Mammary epithelial cell (primary cell): ENCODE measurements at regions not wholly inside any gene's neighbourhood (a gene's known extent, or its start where the extent isn't known, plus 50 kb on each side); places are given as distances from the start of the nearest gene placed in this dataset.
"Not testable (repeated sequence)": the region's sequence is repeated elsewhere in the genome, so short reads cannot be mapped to it uniquely, and the experiment has no call there.

Experiments used
- EZH2 ChIP-seq: IDR thresholded peaks from 2 replicates; pipeline ENCODE4 v1.6.1; 2012; ENCODE audit warnings: low read length, inconsistent platforms, borderline replicate concordance
- TF ChIP-seq, protein P1 (sequence below), 2 donors: IDR thresholded peaks in 1 of 2; conservative IDR thresholded peaks in 1 of 2; 2 replicates each; pipeline ENCODE4 v1.5.1; 2011 to 2012; ENCODE audit warnings: inconsistent platforms in 2 of 2, low read length in 2 of 2, mild to moderate bottlenecking in 2 of 2, control low read depth in 1 of 2, low read depth in 1 of 2; ENCODE audit not compliant: insufficient read depth in 1 of 2; ENCODE audit errors: extremely low read depth in 1 of 2

DNA sequence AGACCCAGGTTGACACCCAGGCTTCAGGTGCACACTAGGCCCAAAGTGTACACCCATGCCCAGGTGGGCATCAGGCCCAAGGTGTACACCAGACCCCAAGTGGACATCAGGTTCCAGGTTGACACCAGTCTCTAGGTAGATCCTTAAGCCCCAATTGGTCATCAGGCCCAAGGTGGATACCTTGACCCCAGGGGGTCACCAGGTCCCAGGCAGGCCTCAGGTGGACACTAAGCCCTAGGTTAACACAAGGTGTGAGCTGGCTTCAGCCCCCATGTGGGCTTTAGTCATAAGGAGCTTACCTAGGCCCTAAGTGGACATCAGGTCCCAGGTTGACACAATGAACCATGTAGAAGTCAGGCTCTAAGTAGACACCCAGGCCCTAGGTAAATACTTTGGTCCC is 200.1 kb downstream of the POTEG start:
- TF ChIP-seq, protein P1, sequence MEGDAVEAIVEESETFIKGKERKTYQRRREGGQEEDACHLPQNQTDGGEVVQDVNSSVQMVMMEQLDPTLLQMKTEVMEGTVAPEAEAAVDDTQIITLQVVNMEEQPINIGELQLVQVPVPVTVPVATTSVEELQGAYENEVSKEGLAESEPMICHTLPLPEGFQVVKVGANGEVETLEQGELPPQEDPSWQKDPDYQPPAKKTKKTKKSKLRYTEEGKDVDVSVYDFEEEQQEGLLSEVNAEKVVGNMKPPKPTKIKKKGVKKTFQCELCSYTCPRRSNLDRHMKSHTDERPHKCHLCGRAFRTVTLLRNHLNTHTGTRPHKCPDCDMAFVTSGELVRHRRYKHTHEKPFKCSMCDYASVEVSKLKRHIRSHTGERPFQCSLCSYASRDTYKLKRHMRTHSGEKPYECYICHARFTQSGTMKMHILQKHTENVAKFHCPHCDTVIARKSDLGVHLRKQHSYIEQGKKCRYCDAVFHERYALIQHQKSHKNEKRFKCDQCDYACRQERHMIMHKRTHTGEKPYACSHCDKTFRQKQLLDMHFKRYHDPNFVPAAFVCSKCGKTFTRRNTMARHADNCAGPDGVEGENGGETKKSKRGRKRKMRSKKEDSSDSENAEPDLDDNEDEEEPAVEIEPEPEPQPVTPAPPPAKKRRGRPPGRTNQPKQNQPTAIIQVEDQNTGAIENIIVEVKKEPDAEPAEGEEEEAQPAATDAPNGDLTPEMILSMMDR (conservative IDR thresholded peaks at IDR 0.05 in 1 of 2, IDR thresholded peaks at IDR 0.05 in 1 of 2; ENCODE audit: extremely low read depth in 1 of 2, insufficient read depth in 1 of 2, low read depth in 1 of 2, low read length in 2 of 2) = not testable (repeated sequence)
- not testable (repeated sequence) for TF ChIP-seq EZH2
